ENCODE measurements at regions not wholly inside any gene's neighbourhood (a gene's known extent, or its start where the extent isn't known, plus 50 kb on each side); places are given as distances from the start of the nearest gene placed in this dataset.

DNA sequence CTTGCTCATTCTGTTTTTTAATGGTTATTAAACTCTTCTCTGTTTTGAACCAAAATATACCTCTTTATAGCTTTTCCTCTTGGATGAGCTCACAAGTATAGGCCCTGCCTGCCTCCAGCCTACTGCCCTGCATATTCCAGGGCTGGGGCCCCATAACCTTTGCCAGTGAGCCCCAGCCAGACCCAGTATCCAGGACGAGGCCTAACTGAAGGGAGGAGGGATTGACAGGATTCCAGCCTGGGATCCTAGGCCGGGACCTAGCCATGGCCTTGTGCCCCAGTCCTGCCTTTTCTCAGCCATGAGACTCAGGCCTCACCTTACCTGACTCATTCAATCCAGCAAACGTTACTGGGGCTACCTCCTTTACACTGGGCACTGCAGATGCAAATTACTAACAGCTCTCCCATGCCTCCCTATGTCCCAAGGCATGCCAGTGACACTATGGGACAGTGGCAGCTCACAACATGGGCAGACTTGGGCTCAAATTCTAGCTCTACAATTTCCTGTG is 159.2 kb downstream of the DDX1 start:
- Histone ChIP-seq H3K4me2 (ENCODE audit: low read length) (no peak overlapping the region), H3K27ac (no peak overlapping the region), H3K79me2 (no peaks in the 10 kb centered on the region), H2AFZ (no peak overlapping the region), H3K9me3 (ENCODE audit: control insufficient read depth, low read length) (no peaks in the 10 kb centered on the region), H3K4me1 (peaks cover 4% of the 10 kb centered on the region), H3K27me3 (ENCODE audit: control insufficient read depth, insufficient read depth, low read length) (no peaks in the 10 kb centered on the region), H3K4me3 (ENCODE audit: low read depth, low read length) (no peak overlapping the region), H3K36me3 (ENCODE audit: control insufficient read depth, insufficient read depth, low read length) (no peaks in the 10 kb centered on the region), H3K9ac (no peak overlapping the region)
- TF ChIP-seq, protein P1, sequence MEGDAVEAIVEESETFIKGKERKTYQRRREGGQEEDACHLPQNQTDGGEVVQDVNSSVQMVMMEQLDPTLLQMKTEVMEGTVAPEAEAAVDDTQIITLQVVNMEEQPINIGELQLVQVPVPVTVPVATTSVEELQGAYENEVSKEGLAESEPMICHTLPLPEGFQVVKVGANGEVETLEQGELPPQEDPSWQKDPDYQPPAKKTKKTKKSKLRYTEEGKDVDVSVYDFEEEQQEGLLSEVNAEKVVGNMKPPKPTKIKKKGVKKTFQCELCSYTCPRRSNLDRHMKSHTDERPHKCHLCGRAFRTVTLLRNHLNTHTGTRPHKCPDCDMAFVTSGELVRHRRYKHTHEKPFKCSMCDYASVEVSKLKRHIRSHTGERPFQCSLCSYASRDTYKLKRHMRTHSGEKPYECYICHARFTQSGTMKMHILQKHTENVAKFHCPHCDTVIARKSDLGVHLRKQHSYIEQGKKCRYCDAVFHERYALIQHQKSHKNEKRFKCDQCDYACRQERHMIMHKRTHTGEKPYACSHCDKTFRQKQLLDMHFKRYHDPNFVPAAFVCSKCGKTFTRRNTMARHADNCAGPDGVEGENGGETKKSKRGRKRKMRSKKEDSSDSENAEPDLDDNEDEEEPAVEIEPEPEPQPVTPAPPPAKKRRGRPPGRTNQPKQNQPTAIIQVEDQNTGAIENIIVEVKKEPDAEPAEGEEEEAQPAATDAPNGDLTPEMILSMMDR (IDR thresholded peaks at IDR 0.05): no peak

DNA sequence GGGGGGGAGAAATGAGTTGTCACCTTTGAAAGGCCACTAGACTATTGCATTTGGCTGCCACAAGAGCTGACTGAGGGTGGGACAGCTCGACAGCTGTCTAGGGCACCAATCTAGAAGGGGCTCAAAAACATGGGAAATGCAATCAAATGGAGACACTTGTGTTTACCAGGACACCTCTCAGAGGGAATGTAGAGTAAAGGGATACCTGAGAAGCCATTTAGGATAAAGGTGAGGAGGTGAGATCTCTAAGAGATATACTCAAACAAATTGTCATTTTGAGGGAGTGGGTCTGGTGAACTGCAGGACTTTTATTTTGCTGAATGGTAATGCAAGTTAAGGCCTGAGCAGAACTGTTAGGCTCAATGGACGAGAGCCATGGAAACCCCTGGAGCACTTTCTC is 159.8 kb downstream of the DDX1 start:
- H3K4me1 ChIP-seq: peaks cover 4% of the 10 kb centered on the region
- H3K27me3 ChIP-seq (ENCODE audit: control insufficient read depth, insufficient read depth, low read length): no peaks in the 10 kb centered on the region
- H3K4me2 ChIP-seq (ENCODE audit: low read length): no peak overlapping the region
- H2AFZ ChIP-seq: no peak overlapping the region
- H3K9me3 ChIP-seq (ENCODE audit: control insufficient read depth, low read length): no peaks in the 10 kb centered on the region
- H3K36me3 ChIP-seq (ENCODE audit: control insufficient read depth, insufficient read depth, low read length): no peaks in the 10 kb centered on the region
- no peak overlapping the region for H3K27ac ChIP-seq
- no peak overlapping the region for H3K9ac ChIP-seq
- no peaks in the 10 kb centered on the region for H3K79me2 ChIP-seq
- TF ChIP-seq, protein P1 (IDR thresholded peaks at IDR 0.05): no peak
- no peak overlapping the region for H3K4me3 ChIP-seq (ENCODE audit: low read depth, low read length)

DNA sequence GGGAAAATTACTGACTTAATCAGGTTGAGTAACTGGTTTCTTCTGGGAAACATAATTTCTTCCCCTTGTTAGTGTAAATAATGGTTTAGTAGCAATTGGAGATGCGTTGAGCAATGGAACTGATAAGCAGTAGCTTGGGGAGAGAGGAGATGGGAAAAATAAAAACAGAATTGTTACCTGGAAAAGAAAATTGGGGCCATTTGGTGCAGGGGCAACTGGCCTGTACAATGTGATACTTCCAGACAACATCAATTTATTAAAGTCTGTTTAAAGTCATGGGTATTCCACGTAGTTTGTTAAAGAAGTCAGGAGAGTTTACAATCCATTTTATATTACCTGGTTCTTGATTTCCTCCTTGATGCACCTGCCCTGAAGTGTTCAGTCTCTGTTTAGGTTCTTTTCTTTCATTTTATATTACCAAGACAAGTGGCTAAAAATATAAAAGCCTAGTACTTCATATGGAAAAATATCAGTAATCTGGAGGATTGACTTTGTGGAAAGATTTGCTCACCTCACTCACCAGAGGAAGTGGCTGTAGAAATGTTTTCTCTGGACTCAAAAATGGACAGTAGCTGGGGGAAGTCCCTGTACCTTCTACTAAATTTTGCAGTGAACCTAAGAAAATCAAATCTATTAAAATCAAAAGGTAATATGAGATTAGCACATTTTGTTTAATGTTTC is 161.0 kb downstream of the DDX1 start:
- Histone ChIP-seq H3K27ac (no peak overlapping the region), H3K4me2 (ENCODE audit: low read length) (no peak overlapping the region), H3K4me1 (peaks cover 4% of the 10 kb centered on the region), H3K9me3 (ENCODE audit: control insufficient read depth, low read length) (no peaks in the 10 kb centered on the region), H3K4me3 (ENCODE audit: low read depth, low read length) (no peak overlapping the region), H3K36me3 (ENCODE audit: control insufficient read depth, insufficient read depth, low read length) (no peaks in the 10 kb centered on the region), H3K27me3 (ENCODE audit: control insufficient read depth, insufficient read depth, low read length) (no peaks in the 10 kb centered on the region), H3K79me2 (no peaks in the 10 kb centered on the region), H2AFZ (no peak overlapping the region), H3K9ac (no peak overlapping the region)
- TF ChIP-seq, protein P1 (IDR thresholded peaks at IDR 0.05): no peak

DNA sequence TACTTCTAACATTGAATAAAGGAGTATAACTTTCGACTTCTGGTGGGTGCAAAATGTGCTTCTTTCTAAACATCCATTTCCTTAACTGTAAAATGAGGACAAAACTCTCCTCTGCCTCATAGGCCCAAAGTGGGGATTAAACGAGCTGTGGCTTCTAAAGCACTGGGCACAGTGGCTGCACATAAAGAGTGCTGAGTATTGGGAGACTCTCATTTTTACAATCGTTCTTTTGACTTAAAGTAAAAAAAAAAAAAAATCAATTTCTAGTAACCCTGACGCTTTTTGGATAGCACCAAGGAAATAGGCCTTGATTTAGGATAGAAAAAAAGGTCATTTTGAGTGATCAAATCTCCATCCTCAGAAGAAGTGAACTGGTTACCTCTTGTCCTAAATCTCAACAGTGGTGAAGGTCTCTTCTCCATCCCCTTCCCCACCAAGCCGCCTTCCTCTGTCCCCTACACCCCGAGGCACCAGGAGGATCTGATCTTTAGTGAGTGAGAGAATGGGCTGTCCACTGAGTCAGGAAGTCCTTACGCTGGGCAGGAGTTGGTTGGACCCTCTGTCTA is 161.6 kb downstream of the DDX1 start:
- Histone ChIP-seq H3K4me3 (ENCODE audit: low read depth, low read length) (no peak overlapping the region), H3K27me3 (ENCODE audit: control insufficient read depth, insufficient read depth, low read length) (no peaks in the 10 kb centered on the region), H2AFZ (no peak overlapping the region), H3K4me1 (peaks cover 4% of the 10 kb centered on the region), H3K79me2 (no peaks in the 10 kb centered on the region), H3K9me3 (ENCODE audit: control insufficient read depth, low read length) (no peaks in the 10 kb centered on the region), H3K36me3 (ENCODE audit: control insufficient read depth, insufficient read depth, low read length) (no peaks in the 10 kb centered on the region), H3K27ac (no peak overlapping the region), H3K9ac (no peak overlapping the region), H3K4me2 (ENCODE audit: low read length) (no peak overlapping the region)
- TF ChIP-seq, protein P1 (IDR thresholded peaks at IDR 0.05): no peak
